NCI-H524 (cell line): ENCODE measurements at regions not wholly inside any gene's neighbourhood (a gene's known extent, or its start where the extent isn't known, plus 50 kb on each side); places are given as distances from the start of the nearest gene placed in this dataset.

Experiments used
- DNase-seq, 2 experiments: peaks; one replicate each; lab custom pipeline; 2025; lab: John Stamatoyannopoulos, UW

GRCh38 chr12:24759155-24759554 is 189.7 kb downstream of the BCAT1 start:
- DNase-seq: no peak

GRCh38 chr12:24756479-24757024 is 192.3 kb downstream of the BCAT1 start:
- no peak for DNase-seq

- DNase-seq: no peak
Measured at GRCh38 chr12:24754690-24755638, 193.9 kb downstream of the BCAT1 start.

- no peak for DNase-seq
Measured at GRCh38 chr12:24752763-24753462, 196.0 kb downstream of the BCAT1 start.

GRCh38 chr12:24751181-24751580 is 197.7 kb downstream of the BCAT1 start:
- no peak for DNase-seq

GRCh38 chr12:24750263-24750662 is 198.6 kb downstream of the BCAT1 start:
- DNase-seq: no peak

- no peak for DNase-seq
Measured at GRCh38 chr12:24749171-24749570, 199.7 kb downstream of the BCAT1 start.

- no peak for DNase-seq
Measured at GRCh38 chr12:24748326-24748725, 200.6 kb downstream of the BCAT1 start.

- DNase-seq: no peak
Measured at GRCh38 chr12:24746864-24747263, 202.0 kb downstream of the BCAT1 start.

- DNase-seq: no peak
Measured at GRCh38 chr12:24746006-24746671, 202.8 kb downstream of the BCAT1 start.

GRCh38 chr12:24743941-24744793 is 204.7 kb downstream of the BCAT1 start:
- DNase-seq: no peak

GRCh38 chr12:24742378-24742777 is 206.5 kb downstream of the BCAT1 start:
- no peak for DNase-seq

GRCh38 chr12:24741216-24741615 is 207.7 kb downstream of the BCAT1 start:
- DNase-seq: no peak

GRCh38 chr12:24739106-24739779 is 209.7 kb downstream of the BCAT1 start:
- DNase-seq: no peak

- no peak for DNase-seq
Measured at GRCh38 chr12:24738441-24738840, 210.5 kb downstream of the BCAT1 start.

GRCh38 chr12:24731596-24731995 is 217.3 kb downstream of the BCAT1 start:
- DNase-seq: no peak

GRCh38 chr12:24730489-24730896 is 218.4 kb downstream of the BCAT1 start:
- no peak for DNase-seq

- no peak for DNase-seq
Measured at GRCh38 chr12:24728826-24729225, 220.1 kb downstream of the BCAT1 start.

GRCh38 chr12:24728366-24728765 is 220.5 kb downstream of the BCAT1 start:
- DNase-seq: peak in 1 of 2 experiments; percentile 30

GRCh38 chr12:24725616-24726015 is 223.3 kb downstream of the BCAT1 start:
- no peak for DNase-seq

- no peak for DNase-seq
Measured at GRCh38 chr12:24724814-24725213, 224.1 kb downstream of the BCAT1 start.
